ENCODE measurements at regions not wholly inside any gene's neighbourhood (a gene's known extent, or its start where the extent isn't known, plus 50 kb on each side); places are given as distances from the start of the nearest gene placed in this dataset.

GRCh38 chr10:30176182-30176581 lies 116.8 kb upstream of the JCAD start:
- TF ChIP-seq POLR2A (IDR thresholded peaks at IDR 0.05; ENCODE audit: low read depth, low read length) (no peak), POLR2AphosphoS5 (IDR thresholded peaks at IDR 0.05; ENCODE audit: low read depth, low read length) (no peak), TAF1 (IDR thresholded peaks at IDR 0.05; ENCODE audit: low read depth, low read length) (no peak), SPI1 (IDR thresholded peaks at IDR 0.05; ENCODE audit: low read depth, low read length) (no peak)

Measured in GM12891 (cell line).